ENCODE measurements at regions not wholly inside any gene's neighbourhood (a gene's known extent, or its start where the extent isn't known, plus 50 kb on each side); places are given as distances from the start of the nearest gene placed in this dataset.

- Histone ChIP-seq H3K27ac (ENCODE audit: extremely low read length, insufficient read depth, low read length) (no peak overlapping the region), H3K4me2 (ENCODE audit: low read depth, low read length) (no peak overlapping the region), H3K79me2 (ENCODE audit: insufficient read depth, low read length) (no peaks in the 10 kb centered on the region), H2AFZ (ENCODE audit: low read length) (no peak overlapping the region), H3K4me3 (replicated peaks in 1 of 3; ENCODE audit: insufficient read depth in 1 of 3, low read depth in 2 of 3, low read length in 3 of 3) (no peak overlapping the region), H4K20me1 (ENCODE audit: insufficient read depth, low read length) (no peaks in the 10 kb centered on the region), H3K9me3 (ENCODE audit: low read length) (no peaks in the 10 kb centered on the region), H3K27me3 (ENCODE audit: control insufficient read depth in 1 of 2, insufficient read depth in 2 of 2, low read length in 2 of 2) (peaks cover 0 to 8% of the 10 kb centered on the region in 2 experiments; a peak in 1 of 5 replicates), H3K36me3 (replicated peaks in 1 of 2; ENCODE audit: control insufficient read depth in 1 of 2, insufficient read depth in 2 of 2, low read length in 2 of 2) (no peaks in the 10 kb centered on the region), H3K4me1 (ENCODE audit: insufficient read depth, low read length) (no peaks in the 10 kb centered on the region), H3K9ac (ENCODE audit: insufficient read depth, low read depth, low read length) (no peak overlapping the region)
- DNase-seq (ENCODE audit: low spot score): no peak
- 0% methylated on average over 4 of the region's 4 CpGs for WGBS (ENCODE audit: low lambda C conversion rate)
- ChIA-PET CTCF (ENCODE audit: low intra/inter-chr PET ratio, low total read pairs) (no interaction called here), POLR2A (no interaction called here)
- no peak for ATAC-seq
- in situ Hi-C loops (cut with HindIII; ENCODE audit: extremely low pct_ligation_motif_present, low pct_unique_long_range_greater_than_20kb): no loop called here
- FAIRE-seq: no peak
- no TSS peak for BruUV-seq (replicated peaks)
- TF ChIP-seq ZFAT (CRISPR knock-in tag; conservative IDR thresholded peaks at IDR 0.05): no peak
- TF ChIP-seq HDAC1 (CRISPR knock-in tag; IDR thresholded peaks at IDR 0.05): no peak
- TF ChIP-seq, protein P1, sequence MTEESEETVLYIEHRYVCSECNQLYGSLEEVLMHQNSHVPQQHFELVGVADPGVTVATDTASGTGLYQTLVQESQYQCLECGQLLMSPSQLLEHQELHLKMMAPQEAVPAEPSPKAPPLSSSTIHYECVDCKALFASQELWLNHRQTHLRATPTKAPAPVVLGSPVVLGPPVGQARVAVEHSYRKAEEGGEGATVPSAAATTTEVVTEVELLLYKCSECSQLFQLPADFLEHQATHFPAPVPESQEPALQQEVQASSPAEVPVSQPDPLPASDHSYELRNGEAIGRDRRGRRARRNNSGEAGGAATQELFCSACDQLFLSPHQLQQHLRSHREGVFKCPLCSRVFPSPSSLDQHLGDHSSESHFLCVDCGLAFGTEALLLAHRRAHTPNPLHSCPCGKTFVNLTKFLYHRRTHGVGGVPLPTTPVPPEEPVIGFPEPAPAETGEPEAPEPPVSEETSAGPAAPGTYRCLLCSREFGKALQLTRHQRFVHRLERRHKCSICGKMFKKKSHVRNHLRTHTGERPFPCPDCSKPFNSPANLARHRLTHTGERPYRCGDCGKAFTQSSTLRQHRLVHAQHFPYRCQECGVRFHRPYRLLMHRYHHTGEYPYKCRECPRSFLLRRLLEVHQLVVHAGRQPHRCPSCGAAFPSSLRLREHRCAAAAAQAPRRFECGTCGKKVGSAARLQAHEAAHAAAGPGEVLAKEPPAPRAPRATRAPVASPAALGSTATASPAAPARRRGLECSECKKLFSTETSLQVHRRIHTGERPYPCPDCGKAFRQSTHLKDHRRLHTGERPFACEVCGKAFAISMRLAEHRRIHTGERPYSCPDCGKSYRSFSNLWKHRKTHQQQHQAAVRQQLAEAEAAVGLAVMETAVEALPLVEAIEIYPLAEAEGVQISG (CRISPR knock-in tag; IDR thresholded peaks at IDR 0.05): no peak
- no peak for TF ChIP-seq ZNF563 (CRISPR knock-in tag; IDR thresholded peaks at IDR 0.05)
- TF ChIP-seq SIX4 (CRISPR knock-in tag; IDR thresholded peaks at IDR 0.05): no peak
- no peak for TF ChIP-seq LCORL (IDR thresholded peaks at IDR 0.05)
- TF ChIP-seq LCORL (CRISPR knock-in tag; IDR thresholded peaks at IDR 0.05): no peak
- TF ChIP-seq ERF (CRISPR knock-in tag; IDR thresholded peaks at IDR 0.05): no peak
- no peak for TF ChIP-seq ELF3 (CRISPR knock-in tag; IDR thresholded peaks at IDR 0.05)
- TF ChIP-seq ISL2 (CRISPR knock-in tag; IDR thresholded peaks at IDR 0.05): no peak
- TF ChIP-seq, protein P2, sequence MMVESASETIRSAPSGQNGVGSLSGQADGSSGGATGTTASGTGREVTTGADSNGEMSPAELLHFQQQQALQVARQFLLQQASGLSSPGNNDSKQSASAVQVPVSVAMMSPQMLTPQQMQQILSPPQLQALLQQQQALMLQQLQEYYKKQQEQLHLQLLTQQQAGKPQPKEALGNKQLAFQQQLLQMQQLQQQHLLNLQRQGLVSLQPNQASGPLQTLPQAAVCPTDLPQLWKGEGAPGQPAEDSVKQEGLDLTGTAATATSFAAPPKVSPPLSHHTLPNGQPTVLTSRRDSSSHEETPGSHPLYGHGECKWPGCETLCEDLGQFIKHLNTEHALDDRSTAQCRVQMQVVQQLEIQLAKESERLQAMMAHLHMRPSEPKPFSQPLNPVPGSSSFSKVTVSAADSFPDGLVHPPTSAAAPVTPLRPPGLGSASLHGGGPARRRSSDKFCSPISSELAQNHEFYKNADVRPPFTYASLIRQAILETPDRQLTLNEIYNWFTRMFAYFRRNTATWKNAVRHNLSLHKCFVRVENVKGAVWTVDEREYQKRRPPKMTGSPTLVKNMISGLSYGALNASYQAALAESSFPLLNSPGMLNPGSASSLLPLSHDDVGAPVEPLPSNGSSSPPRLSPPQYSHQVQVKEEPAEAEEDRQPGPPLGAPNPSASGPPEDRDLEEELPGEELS (CRISPR knock-in tag; IDR thresholded peaks at IDR 0.05): no peak
- intact Hi-C loops (cut with micrococcal nuclease; ENCODE audit: unreplicated experiment): no loop called here
Observed at GRCh38 chr6:25008707-25009392, 73.1 kb upstream of the RIPOR2 start.
